Progenitor cell of endocrine pancreas (in vitro differentiated cells): ENCODE measurements at regions not wholly inside any gene's neighbourhood (a gene's known extent, or its start where the extent isn't known, plus 50 kb on each side); places are given as distances from the start of the nearest gene placed in this dataset.

Experiments used
- DNase-seq: peaks from one replicate; pipeline ENCODE4 v3.0.0; 2021; ENCODE audit warnings: low spot score; ENCODE audit not compliant: unreplicated experiment
- H3K27ac Mint-ChIP-seq: 2 replicates; pipeline ENCODE4 v1.8.0; 2021; ENCODE audit warnings: mild to moderate bottlenecking, moderate library complexity, mixed read lengths
- H3K27me3 Mint-ChIP-seq: 2 replicates; pipeline ENCODE4 v1.8.0; 2021; ENCODE audit warnings: mixed read lengths
- H3K36me3 Mint-ChIP-seq: 2 replicates; pipeline ENCODE4 v1.8.0; 2022; ENCODE audit warnings: mixed read lengths; ENCODE audit not compliant: insufficient read depth
- H3K4me1 Mint-ChIP-seq: 2 replicates; pipeline ENCODE4 v1.8.0; 2021; ENCODE audit warnings: low read depth, mixed read lengths
- H3K4me3 Mint-ChIP-seq: 2 replicates; pipeline ENCODE4 v1.8.0; 2021; ENCODE audit warnings: low read depth, mild to moderate bottlenecking, moderate library complexity, mixed read lengths
- H3K9me3 Mint-ChIP-seq: 2 replicates; pipeline ENCODE4 v1.8.0; 2021; ENCODE audit warnings: low read depth, mixed read lengths
- CTCF ChIP-seq: fragments of 200-600 bp; sonication (generic); IDR thresholded peaks from one replicate; pipeline ENCODE4 v1.5.0; 2021; ENCODE audit warnings: antibody characterized with exemption, mild to moderate bottlenecking; ENCODE audit not compliant: unreplicated experiment

DNA sequence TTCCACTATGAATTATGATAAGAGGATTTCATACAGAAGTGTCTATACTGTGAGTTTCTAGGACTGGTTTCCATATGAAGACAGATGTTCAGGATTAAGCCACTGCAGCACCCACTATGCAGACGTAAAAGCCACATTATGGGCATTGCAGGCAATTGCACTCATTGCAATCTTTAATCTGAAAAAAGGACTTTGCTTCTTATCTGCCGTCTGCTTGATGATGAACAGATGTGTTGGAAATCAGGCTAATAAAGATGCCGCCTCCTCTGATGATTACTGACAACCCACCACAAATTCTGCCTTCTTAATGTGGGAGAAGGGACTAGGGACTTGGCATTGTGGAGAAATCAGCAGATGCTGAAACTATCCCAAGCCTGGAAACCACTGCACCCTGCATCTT lies 276.9 kb downstream of the IRF8 start:
- Mint-ChIP-seq H3K27me3 (peaks cover 28% of the 10 kb centered on the region), H3K4me3 (no peak overlapping the region), H3K36me3 (no peaks in the 10 kb centered on the region), H3K4me1 (no peaks in the 10 kb centered on the region), H3K9me3 (no peaks in the 10 kb centered on the region), H3K27ac (no peak overlapping the region)
- no peak for TF ChIP-seq CTCF
- DNase-seq: no peak

DNA sequence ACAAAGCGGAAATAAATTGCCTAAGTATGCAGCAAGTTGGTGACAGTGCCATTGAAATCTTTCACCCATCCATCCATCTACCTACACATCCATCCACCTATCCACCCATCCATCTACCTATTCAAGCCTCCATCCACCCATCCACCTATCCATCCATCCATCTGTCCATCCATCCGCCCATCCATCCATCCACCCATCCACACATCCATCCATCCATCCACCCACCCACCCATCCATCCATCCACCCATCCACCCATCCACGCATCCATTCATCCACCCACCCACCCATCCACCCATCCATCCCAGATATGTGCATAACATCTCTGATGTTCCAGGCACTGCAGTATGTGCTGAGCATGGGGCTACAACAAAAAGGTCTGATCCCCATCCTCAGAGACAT lies 277.5 kb downstream of the IRF8 start:
- Mint-ChIP-seq H3K4me1 (no peaks in the 10 kb centered on the region), H3K4me3 (no peak overlapping the region), H3K27me3 (peaks cover 28% of the 10 kb centered on the region), H3K27ac (no peak overlapping the region), H3K9me3 (no peaks in the 10 kb centered on the region), H3K36me3 (no peaks in the 10 kb centered on the region)
- no peak for DNase-seq
- no peak for TF ChIP-seq CTCF

GRCh38 chr16:86180244-86180643 lies 281.3 kb downstream of the IRF8 start:
- Mint-ChIP-seq H3K27ac (no peak overlapping the region), H3K4me1 (no peaks in the 10 kb centered on the region), H3K27me3 (peaks cover 17% of the 10 kb centered on the region), H3K4me3 (no peak overlapping the region), H3K36me3 (no peaks in the 10 kb centered on the region), H3K9me3 (no peaks in the 10 kb centered on the region)
- no peak for TF ChIP-seq CTCF
- DNase-seq: no peak

GRCh38 chr16:86180780-86181179 lies 281.8 kb downstream of the IRF8 start:
- Mint-ChIP-seq H3K27me3 (peaks cover 22% of the 10 kb centered on the region), H3K4me1 (no peaks in the 10 kb centered on the region), H3K9me3 (no peaks in the 10 kb centered on the region), H3K4me3 (no peak overlapping the region), H3K27ac (no peak overlapping the region), H3K36me3 (no peaks in the 10 kb centered on the region)
- DNase-seq: no peak
- no peak for TF ChIP-seq CTCF

DNA sequence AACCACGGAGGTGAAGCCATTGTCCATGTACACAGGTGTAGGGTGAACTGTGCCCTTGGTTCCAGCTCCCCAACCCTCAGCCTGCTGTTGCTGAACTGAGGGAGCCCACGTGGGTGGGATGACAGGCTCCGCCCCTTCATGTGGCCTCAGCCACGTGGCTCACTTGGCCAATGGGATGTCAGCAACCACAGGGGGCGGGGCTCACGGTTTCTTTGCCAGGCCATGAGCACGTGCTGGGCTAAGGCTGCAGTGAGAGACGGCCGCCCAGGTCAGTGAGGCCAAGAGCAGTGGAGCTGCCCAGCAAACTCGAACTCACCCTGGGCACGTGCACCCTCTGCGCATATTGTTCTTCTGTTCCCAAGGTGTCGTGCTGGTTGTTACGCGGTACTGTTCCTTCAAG lies 282.6 kb downstream of the IRF8 start:
- H3K27ac Mint-ChIP-seq: no peak overlapping the region
- DNase-seq: no peak
- peaks cover 23% of the 10 kb centered on the region for H3K27me3 Mint-ChIP-seq
- no peak for TF ChIP-seq CTCF
- H3K36me3 Mint-ChIP-seq: no peaks in the 10 kb centered on the region
- H3K4me1 Mint-ChIP-seq: no peaks in the 10 kb centered on the region
- H3K4me3 Mint-ChIP-seq: no peak overlapping the region
- H3K9me3 Mint-ChIP-seq: no peaks in the 10 kb centered on the region
